ENCODE measurements at regions not wholly inside any gene's neighbourhood (a gene's known extent, or its start where the extent isn't known, plus 50 kb on each side); places are given as distances from the start of the nearest gene placed in this dataset.

DNA sequence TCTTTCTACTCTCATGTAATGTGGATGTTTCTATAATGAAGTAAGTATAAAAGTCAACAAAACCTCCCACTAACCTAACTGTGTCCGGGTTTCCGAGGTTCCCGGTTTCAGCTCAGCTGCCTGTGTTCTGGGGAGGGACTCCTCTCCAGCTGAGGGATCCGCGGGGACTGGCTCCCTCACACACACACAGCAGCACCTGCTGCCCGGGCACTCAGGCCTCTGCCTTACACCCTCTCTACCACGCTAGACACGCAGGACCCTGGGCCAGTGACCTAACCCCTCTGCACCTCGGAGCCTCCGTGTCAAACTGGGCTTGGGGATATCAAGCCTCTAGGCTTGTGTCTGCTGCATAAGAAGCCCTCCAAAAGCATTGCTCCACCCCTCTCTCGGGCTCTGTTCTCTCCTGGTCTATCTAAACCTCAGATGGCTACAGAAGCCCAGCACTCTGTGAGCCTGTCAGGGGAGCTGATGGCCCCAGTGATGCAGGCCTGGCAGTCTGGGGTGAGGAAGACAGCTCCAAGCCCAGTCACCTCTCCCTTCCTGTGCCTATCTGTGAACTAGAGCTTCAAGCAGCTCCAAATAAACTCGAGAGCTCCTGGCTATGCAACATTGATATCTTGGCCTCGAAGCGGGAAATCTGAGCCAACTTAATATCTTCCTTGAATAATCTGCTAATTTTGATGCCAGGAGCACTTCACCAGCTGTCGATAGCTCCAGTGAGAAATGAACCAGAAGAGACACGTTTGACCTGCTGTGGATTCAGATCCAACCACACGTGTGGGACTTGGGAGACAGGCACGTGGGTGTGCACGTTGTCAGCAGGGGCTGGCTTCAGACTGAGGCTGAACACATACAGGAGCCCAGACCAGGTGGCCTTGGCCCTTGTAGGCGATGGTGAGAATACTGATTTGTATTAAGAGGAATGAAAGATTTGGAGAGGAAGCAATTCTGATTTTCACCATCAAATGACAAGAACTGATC lies 232.7 kb upstream of the B3GAT1 start:
- TF ChIP-seq, protein P1, sequence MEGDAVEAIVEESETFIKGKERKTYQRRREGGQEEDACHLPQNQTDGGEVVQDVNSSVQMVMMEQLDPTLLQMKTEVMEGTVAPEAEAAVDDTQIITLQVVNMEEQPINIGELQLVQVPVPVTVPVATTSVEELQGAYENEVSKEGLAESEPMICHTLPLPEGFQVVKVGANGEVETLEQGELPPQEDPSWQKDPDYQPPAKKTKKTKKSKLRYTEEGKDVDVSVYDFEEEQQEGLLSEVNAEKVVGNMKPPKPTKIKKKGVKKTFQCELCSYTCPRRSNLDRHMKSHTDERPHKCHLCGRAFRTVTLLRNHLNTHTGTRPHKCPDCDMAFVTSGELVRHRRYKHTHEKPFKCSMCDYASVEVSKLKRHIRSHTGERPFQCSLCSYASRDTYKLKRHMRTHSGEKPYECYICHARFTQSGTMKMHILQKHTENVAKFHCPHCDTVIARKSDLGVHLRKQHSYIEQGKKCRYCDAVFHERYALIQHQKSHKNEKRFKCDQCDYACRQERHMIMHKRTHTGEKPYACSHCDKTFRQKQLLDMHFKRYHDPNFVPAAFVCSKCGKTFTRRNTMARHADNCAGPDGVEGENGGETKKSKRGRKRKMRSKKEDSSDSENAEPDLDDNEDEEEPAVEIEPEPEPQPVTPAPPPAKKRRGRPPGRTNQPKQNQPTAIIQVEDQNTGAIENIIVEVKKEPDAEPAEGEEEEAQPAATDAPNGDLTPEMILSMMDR (IDR thresholded peaks at IDR 0.05): no peak
- no peak for TF ChIP-seq EZH2 (IDR thresholded peaks at IDR 0.05)
- no peak for TF ChIP-seq EZH2phosphoT487 (IDR thresholded peaks at IDR 0.05)
